ENCODE measurements at regions not wholly inside any gene's neighbourhood (a gene's known extent, or its start where the extent isn't known, plus 50 kb on each side); places are given as distances from the start of the nearest gene placed in this dataset.

DNA sequence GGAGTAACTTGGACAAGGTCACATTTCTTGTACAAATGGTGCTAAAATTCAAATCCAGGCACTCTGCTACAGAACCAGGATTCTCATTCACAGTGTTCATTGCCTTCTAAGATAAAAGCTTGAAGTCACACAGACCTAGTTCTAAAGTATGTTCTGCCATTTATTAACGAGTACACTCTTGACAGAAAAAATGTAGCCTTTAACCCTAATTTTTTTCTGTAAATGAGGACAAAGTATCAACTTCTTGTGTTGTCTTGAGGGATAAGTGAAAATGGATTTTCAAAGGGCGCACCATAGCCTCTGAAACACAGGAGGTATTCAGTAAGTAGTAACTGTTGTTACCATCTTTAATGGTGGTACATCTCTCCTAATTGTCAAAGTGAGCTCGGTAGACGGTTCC is 379.8 kb upstream of the FLRT2 start:
- H3K4me1 ChIP-seq (ENCODE audit: control insufficient read depth in 5 of 5, insufficient read depth in 5 of 5, low read length in 5 of 5), result no peaks in the 10 kb centered on the region
- no peaks in the 10 kb centered on the region for H3K27me3 ChIP-seq (ENCODE audit: control insufficient read depth in 5 of 5, insufficient read depth in 4 of 5, low read length in 5 of 5)
- no peak overlapping the region for H3K4me3 ChIP-seq (ENCODE audit: low read depth in 1 of 5, low read length in 5 of 5)
- H3K9ac ChIP-seq (ENCODE audit: low read length in 5 of 5), result no peak overlapping the region
- H3K9me3 ChIP-seq (ENCODE audit: control insufficient read depth in 5 of 5, low read length in 5 of 5), result no peaks in the 10 kb centered on the region
- no peak overlapping the region for H3K27ac ChIP-seq (ENCODE audit: low read depth, low read length)
- no peaks in the 10 kb centered on the region for H3K36me3 ChIP-seq (ENCODE audit: control insufficient read depth in 5 of 5, insufficient read depth in 5 of 5, low read length in 5 of 5)

DNA sequence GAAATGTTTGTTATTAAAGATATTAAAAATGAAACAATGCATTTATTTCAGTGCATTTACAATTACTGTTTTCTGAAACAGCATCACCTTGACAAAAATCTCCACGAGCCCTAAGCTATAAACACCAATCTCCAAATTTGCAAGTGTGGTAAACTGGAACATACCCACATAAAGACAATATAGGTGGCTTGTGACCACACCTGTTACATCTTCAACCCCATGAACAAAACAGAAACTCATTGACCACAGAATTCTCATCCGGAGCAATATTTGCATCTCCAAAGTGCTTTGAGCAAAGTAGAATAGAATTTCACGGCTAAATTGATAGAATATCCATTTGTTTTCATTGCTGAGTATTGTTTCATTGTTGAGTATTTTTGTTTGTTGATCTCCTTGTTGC is 375.2 kb upstream of the FLRT2 start:
- no peaks in the 10 kb centered on the region for H3K9me3 ChIP-seq (ENCODE audit: control insufficient read depth in 5 of 5, low read length in 5 of 5)
- H3K9ac ChIP-seq (ENCODE audit: low read length in 5 of 5), result no peak overlapping the region
- H3K36me3 ChIP-seq (ENCODE audit: control insufficient read depth in 5 of 5, insufficient read depth in 5 of 5, low read length in 5 of 5), result no peaks in the 10 kb centered on the region
- H3K4me3 ChIP-seq (ENCODE audit: low read depth in 1 of 5, low read length in 5 of 5), result no peak overlapping the region
- H3K27me3 ChIP-seq (ENCODE audit: control insufficient read depth in 5 of 5, insufficient read depth in 4 of 5, low read length in 5 of 5), result no peaks in the 10 kb centered on the region
- H3K4me1 ChIP-seq (ENCODE audit: control insufficient read depth in 5 of 5, insufficient read depth in 5 of 5, low read length in 5 of 5), result peaks cover 0 to 3% (median 0%) of the 10 kb centered on the region in 5 donors
- H3K27ac ChIP-seq (ENCODE audit: low read depth, low read length), result no peak overlapping the region

DNA sequence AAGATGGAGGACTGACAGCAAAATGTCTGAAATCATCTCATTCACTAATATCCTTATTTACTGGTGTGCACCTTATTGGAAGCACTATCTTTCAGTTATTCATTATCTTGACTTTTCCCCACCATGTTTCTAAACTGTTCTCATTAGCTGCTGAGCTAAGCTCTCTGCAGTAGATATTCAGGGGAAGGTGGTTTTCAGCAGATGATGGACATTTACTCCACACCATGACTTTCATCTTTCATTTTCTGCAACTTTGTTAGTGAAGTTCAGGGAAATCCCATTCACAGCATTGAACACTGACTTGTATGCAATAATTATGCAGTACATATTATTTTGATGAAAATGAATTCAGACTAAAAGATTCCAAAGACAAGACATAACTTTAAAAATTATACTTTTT is 373.6 kb upstream of the FLRT2 start:
- no peak overlapping the region for H3K4me3 ChIP-seq (ENCODE audit: low read depth in 1 of 5, low read length in 5 of 5)
- H3K36me3 ChIP-seq (ENCODE audit: control insufficient read depth in 5 of 5, insufficient read depth in 5 of 5, low read length in 5 of 5), result no peaks in the 10 kb centered on the region
- H3K9me3 ChIP-seq (ENCODE audit: control insufficient read depth in 5 of 5, low read length in 5 of 5), result no peaks in the 10 kb centered on the region

DNA sequence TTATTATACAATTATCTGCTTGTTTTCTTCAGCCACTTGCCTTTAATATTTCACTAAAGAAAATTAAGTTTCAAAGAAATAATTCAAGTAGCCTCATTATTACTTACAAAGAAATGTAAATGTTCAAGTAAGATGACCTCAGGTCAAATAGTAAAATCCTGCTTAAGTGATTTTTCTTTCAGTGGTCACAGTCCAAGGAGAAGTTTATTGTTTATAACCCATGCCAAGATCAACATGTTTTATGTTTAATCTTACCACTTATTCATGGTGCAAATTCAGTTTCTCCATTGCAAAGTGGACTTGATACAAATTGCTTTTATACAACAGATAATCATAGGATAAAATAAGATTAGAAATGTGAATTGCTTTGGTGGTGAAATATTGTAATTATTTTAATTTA is 370.2 kb upstream of the FLRT2 start:
- Histone ChIP-seq H3K9ac (ENCODE audit: low read length in 5 of 5) (no peak overlapping the region), H3K27me3 (ENCODE audit: control insufficient read depth in 5 of 5, insufficient read depth in 4 of 5, low read length in 5 of 5) (no peaks in the 10 kb centered on the region), H3K4me1 (ENCODE audit: control insufficient read depth in 5 of 5, insufficient read depth in 5 of 5, low read length in 5 of 5) (peaks cover 0 to 3% (median 0%) of the 10 kb centered on the region in 5 donors), H3K4me3 (ENCODE audit: low read depth in 1 of 5, low read length in 5 of 5) (no peak overlapping the region), H3K9me3 (ENCODE audit: control insufficient read depth in 5 of 5, low read length in 5 of 5) (peaks cover 0 to 5% (median 0%) of the 10 kb centered on the region in 5 donors), H3K36me3 (ENCODE audit: control insufficient read depth in 5 of 5, insufficient read depth in 5 of 5, low read length in 5 of 5) (no peaks in the 10 kb centered on the region), H3K27ac (ENCODE audit: low read depth, low read length) (no peak overlapping the region)

More for the DNA sequence above, 373.6 kb upstream of the FLRT2 start:
- Histone ChIP-seq H3K4me1 (ENCODE audit: control insufficient read depth in 5 of 5, insufficient read depth in 5 of 5, low read length in 5 of 5) (peaks cover 0 to 3% (median 0%) of the 10 kb centered on the region in 5 donors), H3K27ac (ENCODE audit: low read depth, low read length) (no peak overlapping the region), H3K9ac (ENCODE audit: low read length in 5 of 5) (no peak overlapping the region), H3K27me3 (ENCODE audit: control insufficient read depth in 5 of 5, insufficient read depth in 4 of 5, low read length in 5 of 5) (no peaks in the 10 kb centered on the region)

DNA sequence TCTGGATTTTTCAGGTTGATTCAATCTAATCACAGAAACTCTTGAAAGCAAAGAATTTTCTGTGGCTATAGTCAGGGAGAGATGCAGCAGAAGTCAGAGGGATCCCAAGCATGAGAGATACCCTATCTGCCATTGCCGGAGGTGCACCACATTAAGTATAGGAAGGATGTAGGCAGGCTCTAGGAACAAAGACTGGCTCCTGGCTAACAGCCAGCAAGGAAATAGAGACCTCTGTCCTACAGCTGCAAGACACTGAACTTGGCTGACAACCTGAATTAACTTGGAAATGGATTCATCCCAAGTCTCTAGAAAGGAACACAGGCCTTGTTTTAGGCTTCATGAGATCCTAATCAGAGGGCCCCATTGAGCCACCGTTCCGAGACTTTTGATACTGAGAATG is 364.9 kb upstream of the FLRT2 start:
- Histone ChIP-seq H3K36me3 (ENCODE audit: control insufficient read depth in 5 of 5, insufficient read depth in 5 of 5, low read length in 5 of 5) (no peaks in the 10 kb centered on the region), H3K4me1 (ENCODE audit: control insufficient read depth in 5 of 5, insufficient read depth in 5 of 5, low read length in 5 of 5) (peaks cover 0 to 19% (median 3%) of the 10 kb centered on the region in 5 donors), H3K27ac (ENCODE audit: low read depth, low read length) (no peak overlapping the region), H3K4me3 (ENCODE audit: low read depth in 1 of 5, low read length in 5 of 5) (no peak overlapping the region), H3K27me3 (ENCODE audit: control insufficient read depth in 5 of 5, insufficient read depth in 4 of 5, low read length in 5 of 5) (no peaks in the 10 kb centered on the region), H3K9ac (ENCODE audit: low read length in 5 of 5) (no peak overlapping the region), H3K9me3 (ENCODE audit: control insufficient read depth in 5 of 5, low read length in 5 of 5) (peaks cover 0 to 5% (median 0%) of the 10 kb centered on the region in 5 donors)

DNA sequence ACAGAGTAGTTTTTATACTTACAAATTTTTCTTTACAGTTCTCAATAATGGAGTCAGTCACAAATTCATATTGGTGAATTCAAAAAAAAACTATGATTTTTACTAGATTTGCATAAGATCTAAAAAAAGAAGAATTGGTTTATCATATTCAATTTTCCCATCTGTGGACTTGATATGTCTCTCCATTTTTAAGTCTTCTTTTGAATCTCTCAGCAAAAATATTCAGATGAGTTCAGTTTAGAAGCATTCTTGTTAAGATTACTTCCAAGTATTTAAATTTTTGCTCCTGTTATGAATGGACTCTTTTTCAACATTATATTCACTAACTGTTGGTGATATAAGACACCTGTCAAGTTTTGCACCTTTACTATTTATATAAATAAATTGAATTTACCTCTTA is 360.6 kb upstream of the FLRT2 start:
- H3K9me3 ChIP-seq (ENCODE audit: control insufficient read depth in 5 of 5, low read length in 5 of 5), result no peaks in the 10 kb centered on the region
- peaks cover 0 to 19% (median 3%) of the 10 kb centered on the region in 5 donors for H3K4me1 ChIP-seq (ENCODE audit: control insufficient read depth in 5 of 5, insufficient read depth in 5 of 5, low read length in 5 of 5)
- no peaks in the 10 kb centered on the region for H3K36me3 ChIP-seq (ENCODE audit: control insufficient read depth in 5 of 5, insufficient read depth in 5 of 5, low read length in 5 of 5)
- no peak overlapping the region for H3K4me3 ChIP-seq (ENCODE audit: low read depth in 1 of 5, low read length in 5 of 5)
- H3K9ac ChIP-seq (ENCODE audit: low read length in 5 of 5), result no peak overlapping the region
- H3K27ac ChIP-seq (ENCODE audit: low read depth, low read length), result no peak overlapping the region
- no peaks in the 10 kb centered on the region for H3K27me3 ChIP-seq (ENCODE audit: control insufficient read depth in 5 of 5, insufficient read depth in 4 of 5, low read length in 5 of 5)

DNA sequence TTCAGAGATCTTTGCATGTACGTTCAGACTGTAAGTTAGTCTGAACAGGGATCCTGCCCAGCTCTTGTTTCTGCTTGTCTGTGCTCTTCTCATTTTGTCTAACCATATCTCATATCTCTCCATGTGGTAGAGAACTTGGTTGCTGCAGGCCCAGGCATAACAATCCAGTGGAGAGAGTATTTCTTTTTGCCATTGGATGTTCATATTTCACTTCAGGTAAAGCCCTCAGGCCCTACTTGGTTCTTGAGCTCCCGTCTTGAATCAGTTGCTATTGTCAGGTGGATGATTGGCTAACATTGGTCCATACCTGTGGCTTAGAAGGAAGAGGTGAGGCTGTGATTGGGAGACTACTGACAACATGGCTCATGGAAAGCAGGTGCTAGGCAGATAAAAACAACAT is 357.7 kb upstream of the FLRT2 start:
- Histone ChIP-seq H3K27me3 (ENCODE audit: control insufficient read depth in 5 of 5, insufficient read depth in 4 of 5, low read length in 5 of 5) (no peaks in the 10 kb centered on the region), H3K9ac (ENCODE audit: low read length in 5 of 5) (no peak overlapping the region), H3K4me1 (ENCODE audit: control insufficient read depth in 5 of 5, insufficient read depth in 5 of 5, low read length in 5 of 5) (no peaks in the 10 kb centered on the region), H3K9me3 (ENCODE audit: control insufficient read depth in 5 of 5, low read length in 5 of 5) (no peaks in the 10 kb centered on the region), H3K36me3 (ENCODE audit: control insufficient read depth in 5 of 5, insufficient read depth in 5 of 5, low read length in 5 of 5) (no peaks in the 10 kb centered on the region), H3K27ac (ENCODE audit: low read depth, low read length) (no peak overlapping the region), H3K4me3 (ENCODE audit: low read depth in 1 of 5, low read length in 5 of 5) (no peak overlapping the region)

DNA sequence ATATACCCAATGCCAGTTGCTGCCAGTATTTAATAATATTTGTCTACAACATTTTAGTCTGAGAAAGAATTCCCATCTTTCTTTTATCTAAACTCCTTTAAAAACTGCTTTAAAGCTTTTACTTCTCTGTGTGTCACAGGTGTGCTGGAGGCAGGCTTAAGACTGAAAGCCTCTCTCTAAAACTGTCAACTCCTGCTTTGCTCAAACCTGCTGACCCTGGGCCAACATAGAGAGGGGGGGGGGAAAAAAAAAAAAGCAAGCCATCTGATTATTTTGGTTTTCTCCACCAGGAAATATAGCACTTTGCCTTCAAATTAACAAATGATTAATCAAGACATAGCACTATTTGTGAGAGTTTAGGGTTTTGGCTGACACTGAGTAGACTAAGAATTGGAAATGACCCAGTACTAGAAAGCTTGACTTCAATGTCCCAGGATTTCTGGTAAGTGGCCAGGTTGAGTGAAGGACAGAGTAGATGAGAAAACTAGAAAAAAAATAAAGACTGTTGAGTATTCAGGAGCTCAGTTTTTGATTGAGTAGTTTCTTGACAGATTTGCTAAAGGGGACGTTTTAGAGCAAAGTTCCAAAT is 357.0 kb upstream of the FLRT2 start:
- Histone ChIP-seq H3K4me1 (ENCODE audit: control insufficient read depth in 5 of 5, insufficient read depth in 5 of 5, low read length in 5 of 5) (no peaks in the 10 kb centered on the region), H3K9me3 (ENCODE audit: control insufficient read depth in 5 of 5, low read length in 5 of 5) (no peaks in the 10 kb centered on the region), H3K27ac (ENCODE audit: low read depth, low read length) (no peak overlapping the region), H3K27me3 (ENCODE audit: control insufficient read depth in 5 of 5, insufficient read depth in 4 of 5, low read length in 5 of 5) (no peaks in the 10 kb centered on the region), H3K36me3 (ENCODE audit: control insufficient read depth in 5 of 5, insufficient read depth in 5 of 5, low read length in 5 of 5) (no peaks in the 10 kb centered on the region), H3K4me3 (ENCODE audit: low read depth in 1 of 5, low read length in 5 of 5) (no peak overlapping the region), H3K9ac (ENCODE audit: low read length in 5 of 5) (no peak overlapping the region)

DNA sequence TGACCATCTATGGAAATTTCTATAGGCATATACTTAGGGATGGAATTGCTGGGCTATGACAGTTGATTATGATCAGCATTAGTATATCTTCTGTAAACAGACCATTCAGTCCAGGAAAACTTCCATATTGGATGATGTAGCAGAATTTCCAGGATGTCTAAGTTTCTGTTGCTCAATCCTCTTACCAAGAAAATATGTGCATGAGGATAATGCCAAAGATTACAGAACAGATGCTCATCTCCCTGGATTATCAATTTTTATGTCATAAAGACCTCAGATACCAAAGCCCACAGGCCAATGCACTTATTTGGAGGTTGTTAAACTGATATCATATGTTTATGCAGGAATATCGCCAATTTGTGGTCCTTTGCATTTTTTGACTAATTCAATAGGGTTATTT is 354.4 kb upstream of the FLRT2 start:
- H3K9ac ChIP-seq (ENCODE audit: low read length in 5 of 5), result no peak overlapping the region
- no peaks in the 10 kb centered on the region for H3K4me1 ChIP-seq (ENCODE audit: control insufficient read depth in 5 of 5, insufficient read depth in 5 of 5, low read length in 5 of 5)
- no peak overlapping the region for H3K4me3 ChIP-seq (ENCODE audit: low read depth in 1 of 5, low read length in 5 of 5)
- peaks cover 0 to 8% (median 0%) of the 10 kb centered on the region in 5 donors for H3K9me3 ChIP-seq (ENCODE audit: control insufficient read depth in 5 of 5, low read length in 5 of 5)
- no peaks in the 10 kb centered on the region for H3K27me3 ChIP-seq (ENCODE audit: control insufficient read depth in 5 of 5, insufficient read depth in 4 of 5, low read length in 5 of 5)
- H3K36me3 ChIP-seq (ENCODE audit: control insufficient read depth in 5 of 5, insufficient read depth in 5 of 5, low read length in 5 of 5), result no peaks in the 10 kb centered on the region
- H3K27ac ChIP-seq (ENCODE audit: low read depth, low read length), result no peak overlapping the region

DNA sequence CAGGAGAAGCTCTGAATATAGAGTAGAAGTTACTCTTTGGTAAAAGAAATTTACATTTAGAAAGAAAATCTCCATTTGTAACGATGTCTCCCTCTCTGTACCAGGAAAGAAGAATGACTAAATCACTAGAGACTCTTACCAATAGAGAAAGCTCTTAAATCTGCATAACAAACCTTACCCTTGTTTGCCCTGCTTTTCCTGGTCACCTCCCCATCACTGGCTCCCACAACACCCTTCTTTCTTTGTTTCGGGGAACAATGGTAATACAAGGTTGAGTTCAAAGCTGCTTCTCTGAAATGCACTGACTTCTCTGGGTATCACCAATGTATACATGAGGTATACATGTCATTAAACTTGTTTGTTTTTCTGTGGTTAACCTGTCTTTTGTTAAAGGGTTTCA is 351.1 kb upstream of the FLRT2 start:
- no peak overlapping the region for H3K4me3 ChIP-seq (ENCODE audit: low read depth in 1 of 5, low read length in 5 of 5)
- H3K27ac ChIP-seq (ENCODE audit: low read depth, low read length), result no peak overlapping the region
- no peak overlapping the region for H3K9ac ChIP-seq (ENCODE audit: low read length in 5 of 5)
- no peaks in the 10 kb centered on the region for H3K36me3 ChIP-seq (ENCODE audit: control insufficient read depth in 5 of 5, insufficient read depth in 5 of 5, low read length in 5 of 5)
- peaks cover 0 to 8% (median 0%) of the 10 kb centered on the region in 5 donors for H3K9me3 ChIP-seq (ENCODE audit: control insufficient read depth in 5 of 5, low read length in 5 of 5)
- peaks cover 0 to 4% (median 0%) of the 10 kb centered on the region in 5 donors for H3K4me1 ChIP-seq (ENCODE audit: control insufficient read depth in 5 of 5, insufficient read depth in 5 of 5, low read length in 5 of 5)
- no peaks in the 10 kb centered on the region for H3K27me3 ChIP-seq (ENCODE audit: control insufficient read depth in 5 of 5, insufficient read depth in 4 of 5, low read length in 5 of 5)
